HG03378 (cell line): ENCODE measurements at regions not wholly inside any gene's neighbourhood (a gene's known extent, or its start where the extent isn't known, plus 50 kb on each side); places are given as distances from the start of the nearest gene placed in this dataset.
"Not testable (repeated sequence)": the region's sequence is repeated elsewhere in the genome, so short reads cannot be mapped to it uniquely, and the experiment has no call there.

Experiments
- ATAC-seq: cut with Tn5 transposase; IDR thresholded peaks from one replicate; pipeline ENCODE4 v1.9.1; 2021; ENCODE audit warnings: mild to moderate bottlenecking, moderate library complexity; ENCODE audit not compliant: unreplicated experiment

GRCh38 chr7:34385384-34385783, 272.6 kb upstream of the NPSR1 start:
- ATAC-seq = no peak

GRCh38 chr7:34389332-34390078, 268.5 kb upstream of the NPSR1 start:
- no peak for ATAC-seq

- ATAC-seq = no peak
Measured at GRCh38 chr7:34390103-34390502, 267.9 kb upstream of the NPSR1 start.

GRCh38 chr7:34392972-34393371, 265.0 kb upstream of the NPSR1 start:
- no peak for ATAC-seq

- no peak for ATAC-seq
Measured at GRCh38 chr7:34396437-34397064, 261.5 kb upstream of the NPSR1 start.

GRCh38 chr7:34401776-34402175, 256.2 kb upstream of the NPSR1 start:
- ATAC-seq = no peak

- no peak for ATAC-seq
Measured at GRCh38 chr7:34406848-34407530, 251.0 kb upstream of the NPSR1 start.

- ATAC-seq = no peak
Measured at GRCh38 chr7:34407586-34407985, 250.4 kb upstream of the NPSR1 start.

GRCh38 chr7:34417781-34418180, 240.2 kb upstream of the NPSR1 start:
- no peak for ATAC-seq

- ATAC-seq = no peak
Measured at GRCh38 chr7:34421526-34421925, 236.5 kb upstream of the NPSR1 start.

GRCh38 chr7:34425194-34425593, 232.8 kb upstream of the NPSR1 start:
- ATAC-seq = no peak

- ATAC-seq = no peak
Measured at GRCh38 chr7:34425631-34426384, 232.2 kb upstream of the NPSR1 start.

- no peak for ATAC-seq
Measured at GRCh38 chr7:34430456-34430855, 227.6 kb upstream of the NPSR1 start.

GRCh38 chr7:34438436-34438835, 219.6 kb upstream of the NPSR1 start:
- ATAC-seq = no peak

GRCh38 chr7:34445653-34446052, 212.4 kb upstream of the NPSR1 start:
- ATAC-seq = no peak

GRCh38 chr7:34448531-34448930, 209.5 kb upstream of the NPSR1 start:
- not testable (repeated sequence) for ATAC-seq

- no peak for ATAC-seq
Measured at GRCh38 chr7:34449765-34450164, 208.3 kb upstream of the NPSR1 start.

GRCh38 chr7:34451183-34451582, 206.8 kb upstream of the NPSR1 start:
- ATAC-seq = no peak

GRCh38 chr7:34451923-34452322, 206.1 kb upstream of the NPSR1 start:
- no peak for ATAC-seq

GRCh38 chr7:34452363-34452762, 205.7 kb upstream of the NPSR1 start:
- no peak for ATAC-seq

GRCh38 chr7:34453150-34453549, 204.9 kb upstream of the NPSR1 start:
- no peak for ATAC-seq
